ENCODE measurements at regions not wholly inside any gene's neighbourhood (a gene's known extent, or its start where the extent isn't known, plus 50 kb on each side); places are given as distances from the start of the nearest gene placed in this dataset.

- POLR2A ChIA-PET (ENCODE audit: unreplicated experiment): no interaction called here
- no CpG with 5 or more reads among the region's 2 CpGs for WGBS, 2 experiments (ENCODE audit: extremely low coverage in 2 of 2, insufficient read length in 1 of 2)
- H3K4me1 ChIP-seq (ENCODE audit: control insufficient read depth, insufficient read depth, low read length): no peaks in the 10 kb centered on the region
Measured at GRCh38 chr9:108014353-108014752, 524.8 kb upstream of the KLF4 start.

More at GRCh38 chr9:108014353-108014752, 524.8 kb upstream of the KLF4 start:
- Histone ChIP-seq H3K4ac (ENCODE audit: low read depth, low read length) (no peak overlapping the region), H3K9me3 (ENCODE audit: control insufficient read depth, insufficient read depth, low read length) (no peaks in the 10 kb centered on the region), H3K79me1 (ENCODE audit: low read depth in 1 of 2, low read length in 2 of 2) (no peaks in the 10 kb centered on the region), H3K27ac (ENCODE audit: insufficient read depth, low read length) (no peak overlapping the region), H2BK15ac (ENCODE audit: low read depth, low read length) (no peak overlapping the region), H2BK5ac (ENCODE audit: low read depth, low read length, poor library complexity, severe bottlenecking) (no peak overlapping the region), H2BK20ac (ENCODE audit: low read depth, low read length) (no peak overlapping the region), H2AK5ac (ENCODE audit: low read depth, low read length) (no peak overlapping the region), H3K14ac (replicated peaks; ENCODE audit: low read depth, low read length) (no peak overlapping the region), H4K91ac (ENCODE audit: insufficient read depth, low read depth, low read length) (no peak overlapping the region), H3K56ac (ENCODE audit: extremely low read depth, insufficient read depth, low read length) (no peak overlapping the region), H3K4me2 (ENCODE audit: low read depth, low read length) (no peak overlapping the region), H3K18ac (ENCODE audit: low read depth, low read length) (no peak overlapping the region), H3K4me3 (ENCODE audit: insufficient read depth, low read depth, low read length) (no peak overlapping the region), H3K9ac (ENCODE audit: low read depth, low read length) (no peak overlapping the region), H4K5ac (ENCODE audit: low read depth, low read length) (no peak overlapping the region), H3K36me3 (ENCODE audit: control insufficient read depth, insufficient read depth, low read length) (no peaks in the 10 kb centered on the region), H3K27me3 (ENCODE audit: control insufficient read depth, insufficient read depth, low read length) (no peaks in the 10 kb centered on the region), H4K8ac (ENCODE audit: low read depth in 2 of 2, low read length in 2 of 2) (no peak overlapping the region), H3K23ac (ENCODE audit: low read depth, low read length) (no peak overlapping the region), H2AK9ac (replicated peaks; ENCODE audit: low read depth, low read length, poor library complexity) (no peak overlapping the region), H3K9me1 (ENCODE audit: insufficient read depth, low read length) (no peaks in the 10 kb centered on the region), H4K20me1 (ENCODE audit: insufficient read depth, low read length) (no peaks in the 10 kb centered on the region), H2AFZ (replicated peaks; ENCODE audit: low read length, poor library complexity) (no peak overlapping the region), H2BK120ac (ENCODE audit: low read depth, low read length) (no peak overlapping the region)
- no peak for TF ChIP-seq CEBPB (IDR thresholded peaks at IDR 0.05; ENCODE audit: low read depth, low read length)
- TF ChIP-seq CTCF (conservative IDR thresholded peaks at IDR 0.05; ENCODE audit: low read depth, low read length): no peak
- no peak for TF ChIP-seq RAD21 (IDR thresholded peaks at IDR 0.05; ENCODE audit: low read length)
- no peak for TF ChIP-seq MAZ (IDR thresholded peaks at IDR 0.05; ENCODE audit: borderline replicate concordance, low read depth, low read length)
- TF ChIP-seq SMC3 (IDR thresholded peaks at IDR 0.05; ENCODE audit: low read depth, low read length): no peak
- no peak for TF ChIP-seq MXI1 (IDR thresholded peaks at IDR 0.05; ENCODE audit: borderline replicate concordance, low read depth, low read length)
- no peak for TF ChIP-seq RCOR1 (IDR thresholded peaks at IDR 0.05; ENCODE audit: insufficient replicate concordance, low read length)
- TF ChIP-seq POLR2A (IDR thresholded peaks at IDR 0.05; ENCODE audit: low read depth, low read length): no peak
- TF ChIP-seq NFE2L2 (IDR thresholded peaks at IDR 0.05; ENCODE audit: low read depth, low read length): no peak
- TF ChIP-seq MAFK (IDR thresholded peaks at IDR 0.05; ENCODE audit: low read depth, low read length): no peak
- TF ChIP-seq RFX5 (IDR thresholded peaks at IDR 0.05; ENCODE audit: low read depth, low read length): no peak
- TF ChIP-seq USF2 (IDR thresholded peaks at IDR 0.05; ENCODE audit: low read depth, low read length): no peak
- TF ChIP-seq CHD1 (IDR thresholded peaks at IDR 0.05; ENCODE audit: low read depth, low read length): no peak
- no peak for TF ChIP-seq ELK1 (IDR thresholded peaks at IDR 0.05; ENCODE audit: borderline replicate concordance, low read depth, low read length)
- no peak for TF ChIP-seq BHLHE40 (IDR thresholded peaks at IDR 0.05; ENCODE audit: low read depth, low read length)
- TF ChIP-seq FOS (IDR thresholded peaks at IDR 0.05; ENCODE audit: low read depth, low read length): no peak
- dilution Hi-C loops (cut with HindIII; ENCODE audit: low sequenced_read_pairs, unreplicated experiment) (no loop called here), in situ Hi-C loops (cut with MboI; ENCODE audit: low sequenced_read_pairs) (no loop called here), intact Hi-C loops (cut with micrococcal nuclease) (no loop called here)
- CTCF ChIA-PET: interaction anchor here (0.6 kb wide), 2 partner anchors 224 to 461 kb away, joined by 3 read pairs; no protein-coding TSS in a partner anchor
- no peak for DNase-seq
- no peak for ATAC-seq (ENCODE audit: low read depth)
- no TSS peak for BruUV-seq (replicated peaks)
